Liver (tissue), 7 donors: ENCODE measurements at regions not wholly inside any gene's neighbourhood (a gene's known extent, or its start where the extent isn't known, plus 50 kb on each side); places are given as distances from the start of the nearest gene placed in this dataset.

Experiments
- DNase-seq: peaks from one replicate; pipeline ENCODE4 v3.0.0-alpha.2; 2017; ENCODE audit warnings: low spot score
- H3K27ac ChIP-seq, 2 donors: one replicate each; pipeline ENCODE4 v1.7.0; 2013; ENCODE audit warnings: inconsistent platforms in 2 of 2, low read length in 2 of 2, control low read depth in 1 of 2, low read depth in 1 of 2, mild to moderate bottlenecking in 1 of 2
- H3K27me3 ChIP-seq, 4 donors: one replicate each; pipeline versions ENCODE4 v1.6.1 to v1.7.0; 2013; ENCODE audit warnings: low read length in 3 of 4, inconsistent platforms in 1 of 4, mild to moderate bottlenecking in 1 of 4, moderate library complexity in 1 of 4; ENCODE audit not compliant: control insufficient read depth in 4 of 4, insufficient read depth in 4 of 4
- H3K36me3 ChIP-seq, 4 donors: one replicate each; pipeline versions ENCODE4 v1.6.1 to v1.7.0; 2013; ENCODE audit warnings: low read length in 3 of 4, mild to moderate bottlenecking in 3 of 4, low read depth in 1 of 4, moderate library complexity in 1 of 4; ENCODE audit not compliant: control insufficient read depth in 4 of 4, insufficient read depth in 3 of 4
- H3K4me1 ChIP-seq, 4 donors: one replicate each; pipeline versions ENCODE4 v1.6.1 to v1.7.0; 2013; ENCODE audit warnings: low read length in 3 of 4, mild to moderate bottlenecking in 3 of 4, moderate library complexity in 1 of 4; ENCODE audit not compliant: control insufficient read depth in 4 of 4, insufficient read depth in 4 of 4
- H3K4me3 ChIP-seq, 3 donors: one replicate each; pipeline versions ENCODE4 v1.6.1 to v1.7.0; 2013; ENCODE audit warnings: low read length in 3 of 3, control low read depth in 1 of 3, low read depth in 1 of 3, mild to moderate bottlenecking in 1 of 3
- H3K9ac ChIP-seq, 2 donors: one replicate each; pipeline ENCODE4 v1.7.0; 2013; ENCODE audit warnings: low read length in 2 of 2, mild to moderate bottlenecking in 2 of 2, moderate library complexity in 2 of 2, control low read depth in 1 of 2, low read depth in 1 of 2
- H3K9me3 ChIP-seq, 4 donors: one replicate each; pipeline versions ENCODE4 v1.6.1 to v1.7.0; 2013; ENCODE audit warnings: low read length in 3 of 4; ENCODE audit not compliant: control insufficient read depth in 4 of 4
- ATF3 ChIP-seq: IDR thresholded peaks from 2 replicates; pipeline ENCODE4 v1.6.1; 2016; ENCODE audit warnings: antibody characterized with exemption
- EGR1 ChIP-seq, 2 donors: IDR thresholded peaks; 2 replicates each; pipeline ENCODE4 v1.6.1; 2016 to 2018; ENCODE audit warnings: antibody characterized with exemption in 2 of 2, low read depth in 2 of 2
- FOXA2 ChIP-seq: IDR thresholded peaks from 2 replicates; pipeline ENCODE4 v1.6.1; 2016; ENCODE audit warnings: antibody characterized with exemption
- GABPA ChIP-seq, 2 donors: IDR thresholded peaks in 1 of 2; conservative IDR thresholded peaks in 1 of 2; 2 replicates each; pipeline ENCODE4 v1.6.1; 2016; ENCODE audit warnings: antibody characterized with exemption in 2 of 2, mild to moderate bottlenecking in 1 of 2, moderate library complexity in 1 of 2
- HNF4A ChIP-seq, 2 donors: conservative IDR thresholded peaks; 2 replicates each; pipeline ENCODE4 v1.6.1; 2016; ENCODE audit warnings: antibody characterized with exemption in 2 of 2, mild to moderate bottlenecking in 2 of 2
- RAD21 ChIP-seq, 2 donors: IDR thresholded peaks; 2 replicates each; pipeline ENCODE4 v1.6.1; 2016; ENCODE audit warnings: antibody characterized with exemption in 2 of 2, mild to moderate bottlenecking in 2 of 2
- REST ChIP-seq: IDR thresholded peaks from 2 replicates; pipeline ENCODE4 v1.6.1; 2016; ENCODE audit warnings: antibody characterized with exemption, mild to moderate bottlenecking
- RXRA ChIP-seq, 2 donors: IDR thresholded peaks; 2 replicates each; pipeline ENCODE4 v1.6.1; 2017 to 2018; ENCODE audit warnings: antibody characterized with exemption in 2 of 2, mild to moderate bottlenecking in 1 of 2
- TAF1 ChIP-seq: conservative IDR thresholded peaks from 2 replicates; pipeline ENCODE4 v1.6.1; 2016; ENCODE audit warnings: antibody characterized with exemption, mild to moderate bottlenecking
- YY1 ChIP-seq: IDR thresholded peaks from 2 replicates; pipeline ENCODE4 v1.6.1; 2016; ENCODE audit warnings: antibody characterized with exemption, mild to moderate bottlenecking
- WGBS: extraction: QIAGEN DNeasy Blood & Tissue Kit; methylation state at CpG from one replicate; pipeline ENCODE4 v1.1.7; 2013; 5-methylcytosine and 5-hydroxymethylcytosine counted together
- TF ChIP-seq, protein P1 (sequence below): IDR thresholded peaks from 2 replicates; pipeline ENCODE4 v1.6.1; 2016; ENCODE audit warnings: antibody characterized with exemption
- TF ChIP-seq, protein P2 (sequence below): IDR thresholded peaks from 2 replicates; pipeline ENCODE4 v1.6.1; 2016; ENCODE audit warnings: antibody characterized with exemption
- donor health status: healthy.
- donor health status: healthy.
- donor health status: healthy.
- donor health status: healthy.

GRCh38 chr9:82651474-82651873 lies 411.5 kb downstream of the RASEF start:
- Histone ChIP-seq H3K9me3 (peaks cover 0 to 2% (median 0%) of the 10 kb centered on the region in 4 donors), H3K27me3 (no peaks in the 10 kb centered on the region), H3K9ac (no peak overlapping the region), H3K36me3 (no peaks in the 10 kb centered on the region), H3K4me1 (no peaks in the 10 kb centered on the region), H3K27ac (no peak overlapping the region), H3K4me3 (peak overlapping the region in 1 of 3 donors; percentile 24)
- DNase-seq, result no peak
- 78% methylated on average over 2 of the region's 2 CpGs for WGBS
- TF ChIP-seq, protein P1, sequence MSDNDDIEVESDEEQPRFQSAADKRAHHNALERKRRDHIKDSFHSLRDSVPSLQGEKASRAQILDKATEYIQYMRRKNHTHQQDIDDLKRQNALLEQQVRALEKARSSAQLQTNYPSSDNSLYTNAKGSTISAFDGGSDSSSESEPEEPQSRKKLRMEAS, result no peak
- TF ChIP-seq GABPA (IDR thresholded peaks at IDR 0.05 in 1 of 2, conservative IDR thresholded peaks at IDR 0.05 in 1 of 2), result no peak
- TF ChIP-seq RAD21 (IDR thresholded peaks at IDR 0.05), result no peak

DNA sequence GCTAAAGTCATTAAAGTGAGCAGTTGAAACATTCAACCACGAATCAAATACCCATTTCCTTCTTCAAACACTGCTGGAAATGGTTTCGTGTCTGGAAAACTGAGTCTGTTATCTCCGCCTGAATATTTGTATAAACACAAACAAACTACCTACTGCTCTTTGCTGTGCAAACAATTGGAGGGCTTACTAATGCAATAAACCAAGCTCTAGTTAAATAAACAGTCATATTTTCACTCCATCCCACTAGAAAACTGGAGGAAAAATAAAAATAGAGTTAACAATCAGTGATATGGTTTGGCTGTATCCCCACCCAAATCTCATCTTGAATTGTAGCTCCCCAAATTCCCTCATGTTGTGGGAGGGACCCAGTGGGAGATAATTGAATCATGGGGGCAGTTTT lies 397.6 kb downstream of the RASEF start:
- TF ChIP-seq GABPA (IDR thresholded peaks at IDR 0.05 in 1 of 2, conservative IDR thresholded peaks at IDR 0.05 in 1 of 2) (no peak), RAD21 (IDR thresholded peaks at IDR 0.05) (no peak), EGR1 (IDR thresholded peaks at IDR 0.05; ENCODE audit: low read depth in 2 of 2) (no peak), HNF4A (conservative IDR thresholded peaks at IDR 0.05) (no peak), TAF1 (no peak), FOXA2 (no peak)

DNA sequence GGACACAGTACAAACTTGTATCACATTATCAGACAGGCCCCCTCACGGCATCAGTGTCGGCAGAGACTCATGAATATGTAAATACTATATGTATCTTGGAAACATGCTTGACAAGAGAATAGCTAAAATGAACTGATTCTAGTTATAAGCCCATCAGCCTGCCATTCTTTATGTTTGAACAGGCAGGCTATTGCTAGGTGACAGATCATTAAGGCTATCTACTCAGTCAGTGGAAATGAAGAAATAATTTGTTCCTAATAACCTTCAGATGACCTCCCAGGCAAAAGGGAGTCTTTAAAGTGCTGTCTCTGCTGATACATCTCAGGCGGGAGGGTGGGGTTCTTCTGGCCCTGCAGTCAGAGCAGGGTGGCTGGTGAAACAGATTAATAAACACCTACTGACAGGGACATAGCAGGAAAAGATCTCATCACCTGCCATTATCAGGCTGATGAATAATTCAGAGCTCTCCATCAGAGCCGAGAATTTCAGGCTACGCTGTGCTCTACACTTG lies 394.2 kb downstream of the RASEF start:
- no peak overlapping the region for H3K9ac ChIP-seq
- no peaks in the 10 kb centered on the region for H3K9me3 ChIP-seq
- TF ChIP-seq RXRA (IDR thresholded peaks at IDR 0.05) (no peak), YY1 (no peak), TAF1 (no peak), REST (no peak), ATF3 (no peak), FOXA2 (no peak), RAD21 (IDR thresholded peaks at IDR 0.05) (no peak), HNF4A (conservative IDR thresholded peaks at IDR 0.05) (no peak)
- TF ChIP-seq, protein P2, sequence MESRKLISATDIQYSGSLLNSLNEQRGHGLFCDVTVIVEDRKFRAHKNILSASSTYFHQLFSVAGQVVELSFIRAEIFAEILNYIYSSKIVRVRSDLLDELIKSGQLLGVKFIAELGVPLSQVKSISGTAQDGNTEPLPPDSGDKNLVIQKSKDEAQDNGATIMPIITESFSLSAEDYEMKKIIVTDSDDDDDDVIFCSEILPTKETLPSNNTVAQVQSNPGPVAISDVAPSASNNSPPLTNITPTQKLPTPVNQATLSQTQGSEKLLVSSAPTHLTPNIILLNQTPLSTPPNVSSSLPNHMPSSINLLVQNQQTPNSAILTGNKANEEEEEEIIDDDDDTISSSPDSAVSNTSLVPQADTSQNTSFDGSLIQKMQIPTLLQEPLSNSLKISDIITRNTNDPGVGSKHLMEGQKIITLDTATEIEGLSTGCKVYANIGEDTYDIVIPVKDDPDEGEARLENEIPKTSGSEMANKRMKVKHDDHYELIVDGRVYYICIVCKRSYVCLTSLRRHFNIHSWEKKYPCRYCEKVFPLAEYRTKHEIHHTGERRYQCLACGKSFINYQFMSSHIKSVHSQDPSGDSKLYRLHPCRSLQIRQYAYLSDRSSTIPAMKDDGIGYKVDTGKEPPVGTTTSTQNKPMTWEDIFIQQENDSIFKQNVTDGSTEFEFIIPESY, result no peak
- TF ChIP-seq, protein P1, result no peak
- H3K4me3 ChIP-seq, result no peak overlapping the region
- no peaks in the 10 kb centered on the region for H3K4me1 ChIP-seq
- no peaks in the 10 kb centered on the region for H3K36me3 ChIP-seq
- no peak overlapping the region for H3K27ac ChIP-seq
- WGBS, result 79% methylated on average over 5 of the region's 5 CpGs
- H3K27me3 ChIP-seq, result no peaks in the 10 kb centered on the region
- DNase-seq, result no peak

More for the DNA sequence above, 397.6 kb downstream of the RASEF start:
- no peak overlapping the region for H3K4me3 ChIP-seq
- no peak for DNase-seq
- no peak overlapping the region for H3K27ac ChIP-seq
- no peaks in the 10 kb centered on the region for H3K27me3 ChIP-seq
- H3K4me1 ChIP-seq, result no peaks in the 10 kb centered on the region
- no peaks in the 10 kb centered on the region for H3K9me3 ChIP-seq
- 36% methylated on average over 3 of the region's 3 CpGs for WGBS
- H3K36me3 ChIP-seq, result no peaks in the 10 kb centered on the region
- H3K9ac ChIP-seq, result no peak overlapping the region
